SK-N-SH (cell line): ENCODE measurements at regions not wholly inside any gene's neighbourhood (a gene's known extent, or its start where the extent isn't known, plus 50 kb on each side); places are given as distances from the start of the nearest gene placed in this dataset.

Experiments used
- CTCF ChIA-PET: fragments of 300-600, 350-600 bp; formaldehyde crosslinking; extraction: SDS; loops from one replicate; lab custom pipeline; 2021; lab: Yijun Ruan, JAX
- POLR2A ChIA-PET: fragments of 350-600 bp; sonication (Branson Sonifier 250); formaldehyde crosslinking; extraction: SDS; loops from one replicate; lab custom pipeline; 2020; ENCODE audit warnings: antibody characterized with exemption, inconsistent platforms; lab: Yijun Ruan, JAX
- DNase-seq: peaks from one replicate; pipeline ENCODE4 v3.0.0; 2012
- H2AFZ ChIP-seq: fragments of 200-600 bp; sonication (generic); 2 replicates; pipeline ENCODE4 v1.8.1; 2016; ENCODE audit warnings: antibody characterized with exemption, mild to moderate bottlenecking, low read depth
- H3F3A ChIP-seq: fragments of 200-600 bp; sonication (generic); replicated peaks from 2 replicates; pipeline ENCODE3; 2016; ENCODE audit warnings: antibody characterized with exemption, mild to moderate bottlenecking; ENCODE audit not compliant: insufficient read depth
- H3K27ac ChIP-seq, 2 experiments: fragments of 200-500 bp in 1 of 2; fragments of 200-600 bp in 1 of 2; sonication (Bioruptor generic) in 1 of 2; sonication (generic), shearing (Covaris generic) in 1 of 2; 2 replicates each; pipeline versions ENCODE4 v1.5.1 to v1.6.1; 2014 to 2016; ENCODE audit warnings: low read depth in 2 of 2, inconsistent platforms in 1 of 2, low read length in 1 of 2, mild to moderate bottlenecking in 1 of 2, mixed read lengths in 1 of 2
- H3K27me3 ChIP-seq: fragments of 200-600 bp; sonication (generic), shearing (Covaris generic); 2 replicates; pipeline ENCODE4 v1.6.1; 2016; ENCODE audit warnings: mixed run types; ENCODE audit not compliant: insufficient read depth
- H3K36me3 ChIP-seq, 2 experiments: fragments of 200-500 bp in 1 of 2; fragments of 200-600 bp in 1 of 2; sonication (Bioruptor generic) in 1 of 2; sonication (generic) in 1 of 2; replicated peaks in 1 of 2; 2 replicates each; pipeline versions ENCODE3 to v1.5.1; 2014 to 2016; ENCODE audit warnings: low read length in 1 of 2, mild to moderate bottlenecking in 1 of 2; ENCODE audit not compliant: insufficient read depth in 2 of 2, control insufficient read depth in 1 of 2
- H3K4me1 ChIP-seq, 2 experiments: fragments of 200-500 bp in 1 of 2; fragments of 200-600 bp in 1 of 2; sonication (Bioruptor generic) in 1 of 2; sonication (generic), shearing (Covaris generic) in 1 of 2; 2 replicates each; pipeline versions ENCODE4 v1.5.1 to v1.6.1; 2014 to 2016; ENCODE audit warnings: low read depth in 1 of 2, low read length in 1 of 2, mixed run types in 1 of 2; ENCODE audit not compliant: insufficient read depth in 2 of 2, control insufficient read depth in 1 of 2
- H3K4me2 ChIP-seq: fragments of 200-600 bp; sonication (generic), shearing (Covaris generic); 2 replicates; pipeline ENCODE4 v1.6.1; 2017; ENCODE audit warnings: mixed run types
- H3K4me3 ChIP-seq, 2 experiments: fragments of 200-500 bp in 1 of 2; fragments of 200-600 bp in 1 of 2; sonication (Bioruptor generic) in 1 of 2; sonication (generic), shearing (Covaris generic) in 1 of 2; 2 replicates each; pipeline versions ENCODE4 v1.5.1 to v1.8.1; 2014 to 2016; ENCODE audit warnings: low read depth in 2 of 2, inconsistent platforms in 1 of 2, low read length in 1 of 2, mild to moderate bottlenecking in 1 of 2, mixed read lengths in 1 of 2, moderate library complexity in 1 of 2
- H3K79me2 ChIP-seq: fragments of 200-600 bp; sonication (generic); 2 replicates; pipeline ENCODE4 v1.8.1; 2017; ENCODE audit warnings: mild to moderate bottlenecking; ENCODE audit not compliant: insufficient read depth
- H3K9ac ChIP-seq: fragments of 200-600 bp; sonication (generic); 2 replicates; pipeline ENCODE4 v1.6.1; 2017; ENCODE audit warnings: mixed run types
- H3K9me2 ChIP-seq: fragments of 200-600 bp; sonication (generic); 2 replicates; pipeline ENCODE4 v1.6.1; 2017; ENCODE audit warnings: mixed run types
- H3K9me3 ChIP-seq: fragments of 200-600 bp; sonication (generic); 2 replicates; pipeline ENCODE4 v1.6.1; 2017; ENCODE audit warnings: mixed run types, mild to moderate bottlenecking, moderate library complexity
- H4K20me1 ChIP-seq: fragments of 200-600 bp; sonication (generic); 2 replicates; pipeline ENCODE4 v1.6.1; 2017; ENCODE audit warnings: mild to moderate bottlenecking, mixed run types; ENCODE audit not compliant: insufficient read depth
- CTCF ChIP-seq: fragments of 200-600 bp; sonication (generic); IDR thresholded peaks from 2 replicates; pipeline ENCODE4 v1.6.1; 2017; ENCODE audit warnings: antibody characterized with exemption, mild to moderate bottlenecking, moderate library complexity
- EZH2phosphoT487 ChIP-seq: fragments of 200-600 bp; sonication (generic); IDR thresholded peaks from 2 replicates; pipeline ENCODE4 v1.6.1; 2017; ENCODE audit warnings: low read depth, mixed run types, mild to moderate bottlenecking, antibody characterized with exemption, moderate library complexity, borderline replicate concordance
- FOSL2 ChIP-seq: IDR thresholded peaks from 2 replicates; pipeline ENCODE4 v1.4.0; 2012; ENCODE audit warnings: low read depth, mild to moderate bottlenecking, moderate library complexity, borderline replicate concordance
- FOXJ3 ChIP-seq: sonication (generic); formaldehyde crosslinking; IDR thresholded peaks from 2 replicates; pipeline ENCODE4 v1.5.1; 2020; ENCODE audit warnings: mild to moderate bottlenecking, missing genetic modification reagents
- IRF3 ChIP-seq: fragments of 150-350 bp; IDR thresholded peaks from 2 replicates; pipeline ENCODE4 v1.6.1; 2016; ENCODE audit warnings: mild to moderate bottlenecking, low read depth, low read length
- MAX ChIP-seq: IDR thresholded peaks from 2 replicates; pipeline ENCODE4 v1.4.0; 2012; ENCODE audit warnings: low read depth
- MEF2A ChIP-seq: IDR thresholded peaks from 2 replicates; pipeline ENCODE4 v1.4.0; 2012; ENCODE audit warnings: low read depth, borderline replicate concordance
- MXI1 ChIP-seq: IDR thresholded peaks from 2 replicates; pipeline ENCODE4 v1.6.1; 2012; ENCODE audit warnings: mild to moderate bottlenecking, low read depth, low read length, improper control_type of control experiment
- NRF1 ChIP-seq: IDR thresholded peaks from 2 replicates; pipeline ENCODE4 v1.6.1; 2012; ENCODE audit warnings: low read depth, mild to moderate bottlenecking, low read length
- POLR2AphosphoS5 ChIP-seq: IDR thresholded peaks from 2 replicates; pipeline ENCODE4 v1.6.1; 2012; ENCODE audit warnings: low read depth, low read length
- RCOR1 ChIP-seq: fragments of 150-350 bp; IDR thresholded peaks from 2 replicates; pipeline ENCODE4 v1.6.1; 2017; ENCODE audit warnings: antibody characterized with exemption, low read length
- REST ChIP-seq: IDR thresholded peaks from 2 replicates; pipeline ENCODE4 v1.6.1; 2012; ENCODE audit warnings: mild to moderate bottlenecking, low read depth, low read length, moderate library complexity
- RXRA ChIP-seq: IDR thresholded peaks from 2 replicates; pipeline ENCODE4 v1.4.0; 2012; ENCODE audit warnings: low read depth, mild to moderate bottlenecking, borderline replicate concordance
- SIN3A ChIP-seq: IDR thresholded peaks from 2 replicates; pipeline ENCODE4 v1.6.1; 2012; ENCODE audit warnings: low read depth, mild to moderate bottlenecking, low read length, moderate library complexity, borderline replicate concordance
- SMC3 ChIP-seq: IDR thresholded peaks from 2 replicates; pipeline ENCODE4 v1.6.1; 2012; ENCODE audit warnings: low read depth, low read length, improper control_type of control experiment
- TCF12 ChIP-seq: IDR thresholded peaks from 2 replicates; pipeline ENCODE4 v1.4.0; 2012
- YY1 ChIP-seq: IDR thresholded peaks from 2 replicates; pipeline ENCODE4 v1.4.0; 2012; ENCODE audit warnings: low read depth, mild to moderate bottlenecking
- WGBS: methylation state at CpG from one replicate; pipeline ENCODE4 v1.1.6; 2017; ENCODE audit warnings: low lambda C conversion rate; 5-methylcytosine and 5-hydroxymethylcytosine counted together

GRCh38 chr4:107391630-107392028, 328.4 kb downstream of the PAPSS1 start:
- DNase-seq = no peak
- Histone ChIP-seq H3K9me3 (no peaks in the 10 kb centered on the region), H3K27me3 (no peaks in the 10 kb centered on the region), H3F3A (no peaks in the 10 kb centered on the region), H3K9ac (no peak overlapping the region), H3K27ac (no peak overlapping the region), H3K36me3 (no peaks in the 10 kb centered on the region), H4K20me1 (no peaks in the 10 kb centered on the region), H3K4me2 (no peak overlapping the region), H3K9me2 (no peaks in the 10 kb centered on the region), H2AFZ (no peak overlapping the region), H3K4me1 (peaks cover 8 to 12% of the 10 kb centered on the region in 2 experiments; a peak in 3 of 4 replicates), H3K4me3 (no peak overlapping the region), H3K79me2 (no peaks in the 10 kb centered on the region)
- POLR2A ChIA-PET = no interaction called here
- CTCF ChIA-PET = no interaction called here
- WGBS = 88% methylated on average over 3 of the region's 3 CpGs
- TF ChIP-seq TCF12 = no peak
- no peak for TF ChIP-seq RXRA
- no peak for TF ChIP-seq SIN3A
- TF ChIP-seq FOSL2 = no peak
- no peak for TF ChIP-seq REST
- no peak for TF ChIP-seq MXI1
- no peak for TF ChIP-seq SMC3
- no peak for TF ChIP-seq POLR2AphosphoS5
- TF ChIP-seq IRF3 = no peak
- no peak for TF ChIP-seq CTCF
- TF ChIP-seq RCOR1 = no peak
- TF ChIP-seq NRF1 = no peak
- TF ChIP-seq MEF2A = no peak
- TF ChIP-seq YY1 = no peak
- no peak for TF ChIP-seq EZH2phosphoT487
- TF ChIP-seq MAX = no peak
- no peak for TF ChIP-seq FOXJ3 (CRISPR knock-in tag)
